DND-41 (cell line): ENCODE measurements at regions not wholly inside any gene's neighbourhood (a gene's known extent, or its start where the extent isn't known, plus 50 kb on each side); places are given as distances from the start of the nearest gene placed in this dataset.
A peak's percentile ranks its signal among the peaks of the same experiment; 100 is the strongest.

Experiments used
- ATAC-seq: fragments of 200-7000 bp; cut with Tn5 transposase; 3 replicates; pipeline ENCODE4 v1.9.1; 2021; ENCODE audit warnings: low read depth; ENCODE audit not compliant: insufficient read depth
- DNase-seq: peaks from one replicate; pipeline ENCODE4 v3.0.0-alpha.2; 2020
- H2AFZ ChIP-seq: 2 replicates; pipeline ENCODE4 v1.6.0; 2012; ENCODE audit warnings: low read depth, low read length
- H3K27ac ChIP-seq: 2 replicates; pipeline ENCODE4 v1.5.1; 2012; ENCODE audit warnings: low read length, inconsistent platforms
- H3K27me3 ChIP-seq: fragments of 200-600 bp; sonication (generic); 2 replicates; pipeline ENCODE4 v1.6.0; 2012; ENCODE audit warnings: low read length, mild to moderate bottlenecking, inconsistent platforms; ENCODE audit not compliant: insufficient read depth, poor library complexity
- H3K36me3 ChIP-seq: 2 replicates; pipeline ENCODE4 v1.5.1; 2012; ENCODE audit warnings: low read length, inconsistent platforms; ENCODE audit not compliant: insufficient read depth
- H3K4me1 ChIP-seq: 2 replicates; pipeline ENCODE4 v1.5.1; 2012; ENCODE audit warnings: mild to moderate bottlenecking, low read length; ENCODE audit not compliant: insufficient read depth
- H3K4me2 ChIP-seq: 2 replicates; pipeline ENCODE4 v1.6.0; 2012; ENCODE audit warnings: mild to moderate bottlenecking, moderate library complexity, low read length, inconsistent platforms; ENCODE audit not compliant: insufficient read depth
- H3K4me3 ChIP-seq, 2 experiments: fragments of 200-600 bp in 1 of 2; shearing (Covaris generic) in 1 of 2; 2 replicates each; pipeline ENCODE4 v1.5.1; 2012 to 2016; ENCODE audit warnings: inconsistent platforms in 2 of 2, low read length in 2 of 2, mild to moderate bottlenecking in 2 of 2, low read depth in 1 of 2, moderate library complexity in 1 of 2
- H3K79me2 ChIP-seq: 2 replicates; pipeline ENCODE4 v1.6.0; 2012; ENCODE audit warnings: low read length, inconsistent platforms; ENCODE audit not compliant: insufficient read depth
- H3K9ac ChIP-seq: 2 replicates; pipeline ENCODE4 v1.6.0; 2012; ENCODE audit warnings: low read depth, mild to moderate bottlenecking, inconsistent platforms, low read length, moderate library complexity
- H3K9me3 ChIP-seq: 2 replicates; pipeline ENCODE4 v1.5.1; 2012; ENCODE audit warnings: low read length, moderate library complexity, mild to moderate bottlenecking, inconsistent platforms; ENCODE audit not compliant: insufficient read depth, severe bottlenecking
- H4K20me1 ChIP-seq: 2 replicates; pipeline ENCODE4 v1.6.0; 2012; ENCODE audit warnings: low read length; ENCODE audit not compliant: insufficient read depth
- CTCF ChIP-seq: IDR thresholded peaks from 2 replicates; pipeline ENCODE4 v1.5.1; 2012; ENCODE audit warnings: borderline replicate concordance, low read length, moderate library complexity, mild to moderate bottlenecking; ENCODE audit not compliant: poor library complexity, severe bottlenecking; ENCODE audit errors: extremely low read depth
- EZH2 ChIP-seq: IDR thresholded peaks from 3 replicates; pipeline ENCODE4 v1.6.1; 2012; ENCODE audit warnings: borderline replicate concordance, low read depth, mild to moderate bottlenecking, moderate library complexity, low read length, inconsistent platforms; ENCODE audit not compliant: severe bottlenecking

- H3K9me3 ChIP-seq, result no peaks in the 10 kb centered on the region
- H3K9ac ChIP-seq, result no peak overlapping the region
- 0 out of 2 replicates have a peak, but pooled peaks cover 4% of the 10 kb centered on the region for H4K20me1 ChIP-seq
- peaks cover 5% of the 10 kb centered on the region for H3K27me3 ChIP-seq
- H3K4me2 ChIP-seq, result no peak overlapping the region
- H3K27ac ChIP-seq, result no peak overlapping the region
- no peak for TF ChIP-seq CTCF
- no peak for TF ChIP-seq EZH2
- no peak overlapping the region for H2AFZ ChIP-seq
- no peaks in the 10 kb centered on the region for H3K79me2 ChIP-seq
- no peaks in the 10 kb centered on the region for H3K36me3 ChIP-seq
- DNase-seq, result no peak
- no peaks in the 10 kb centered on the region for H3K4me1 ChIP-seq
- ATAC-seq, result no peak
- H3K4me3 ChIP-seq, result no peak overlapping the region
Observed at GRCh38 chr2:121096611-121097010, 188.4 kb downstream of the TFCP2L1 start.

- Histone ChIP-seq H3K27me3 (peaks cover 9% of the 10 kb centered on the region), H3K4me2 (no peak overlapping the region), H3K4me1 (no peaks in the 10 kb centered on the region), H3K79me2 (no peaks in the 10 kb centered on the region), H3K9me3 (no peaks in the 10 kb centered on the region), H3K27ac (no peak overlapping the region), H2AFZ (no peak overlapping the region), H3K36me3 (no peaks in the 10 kb centered on the region), H4K20me1 (0 out of 2 replicates have a peak, but pooled peaks cover 4% of the 10 kb centered on the region), H3K9ac (no peak overlapping the region), H3K4me3 (no peak overlapping the region)
- TF ChIP-seq EZH2 (no peak), CTCF (no peak)
- DNase-seq, result no peak
- no peak for ATAC-seq
Observed at GRCh38 chr2:121098556-121098955, 186.4 kb downstream of the TFCP2L1 start.

GRCh38 chr2:121099329-121100290 lies 185.4 kb downstream of the TFCP2L1 start:
- Histone ChIP-seq H3K4me1 (no peaks in the 10 kb centered on the region), H3K4me2 (no peak overlapping the region), H3K36me3 (no peaks in the 10 kb centered on the region), H3K27me3 (peaks cover 9% of the 10 kb centered on the region), H3K4me3 (no peak overlapping the region), H2AFZ (no peak overlapping the region), H3K9ac (no peak overlapping the region), H3K79me2 (no peaks in the 10 kb centered on the region), H3K9me3 (no peaks in the 10 kb centered on the region), H3K27ac (no peak overlapping the region), H4K20me1 (0 out of 2 replicates have a peak, but pooled peaks cover 5% of the 10 kb centered on the region)
- TF ChIP-seq EZH2, result no peak
- TF ChIP-seq CTCF, result peak; percentile 57
- ATAC-seq, result 0 out of 3 replicates have a peak, but pooled peaks have one; percentile 44
- DNase-seq, result no peak
